Ovary (tissue), 7 donors: ENCODE measurements at regions not wholly inside any gene's neighbourhood (a gene's known extent, or its start where the extent isn't known, plus 50 kb on each side); places are given as distances from the start of the nearest gene placed in this dataset. TPM values are rescaled to one million over a fixed set of nuclear protein-coding genes. Genes with fewer than 3 reads are reported as not detected.

ENCODE experiments used
- DNase-seq, 5 donors: peaks; one replicate each; pipeline ENCODE4 v3.0.0-alpha.2; 2019 to 2020
- H3K27ac ChIP-seq, 2 donors: fragments of 200-600 bp; one replicate each; pipeline versions ENCODE4 v1.5.1 to v1.8.0; 2019 to 2022
- H3K27me3 ChIP-seq: fragments of 200-600 bp; one replicate; pipeline ENCODE4 v1.8.0; 2022
- H3K36me3 ChIP-seq: fragments of 200-600 bp; sonication (generic); one replicate; pipeline ENCODE4 v1.5.1; 2019
- H3K4me1 ChIP-seq: one replicate; pipeline ENCODE4 v1.8.1; 2013; ENCODE audit warnings: mild to moderate bottlenecking, moderate library complexity; ENCODE audit not compliant: insufficient read depth
- H3K4me3 ChIP-seq: fragments of 200-600 bp; sonication (generic); one replicate; pipeline ENCODE4 v1.5.1; 2017
- H3K9me3 ChIP-seq, 2 donors: fragments of 200-600 bp in 1 of 2; sonication (generic) in 1 of 2; one replicate each; pipeline versions ENCODE4 v1.5.1 to v1.8.1; 2013 to 2019; ENCODE audit warnings: mild to moderate bottlenecking in 1 of 2, moderate library complexity in 1 of 2
- EP300 ChIP-seq: sonication (generic); formaldehyde crosslinking; IDR thresholded peaks from one replicate; pipeline ENCODE4 v1.6.1; 2017; ENCODE audit warnings: antibody characterized with exemption
- POLR2A ChIP-seq: fragments of 450-650 bp; IDR thresholded peaks from one replicate; pipeline ENCODE4 v1.6.1; 2017; ENCODE audit warnings: antibody characterized with exemption, mild to moderate bottlenecking, moderate library complexity
- WGBS, 3 donors: extraction: QIAGEN DNeasy Blood & Tissue Kit in 1 of 3; methylation state at CpG; one replicate each; pipeline versions ENCODE4 v1.1.5 to v1.1.7; 2013 to 2017; 5-methylcytosine and 5-hydroxymethylcytosine counted together
- intact Hi-C, 4 donors: fragments of 100-400 bp; cut with DNase I; formaldehyde crosslinking; loops; one replicate each; pipeline versions ENCODE4 v1.11.0 to v1.15.1; 2022 to 2023
- small RNA-seq: library from RNA; depleted of rRNA; stranded (forward); fragments of <200 nt; gene quantifications from one replicate; pipeline ENCODE3, GENCODE V24; 2016
- TF ChIP-seq, protein P1 (sequence below), 3 donors: fragments of 450-650 bp in 2 of 3; fragments of 200-600 bp in 1 of 3; IDR thresholded peaks; one replicate each; pipeline versions ENCODE4 v1.5.1 to v1.8.0; 2016 to 2022; ENCODE audit warnings: antibody characterized with exemption in 3 of 3, mild to moderate bottlenecking in 1 of 3
- donor health status: DM: no; HTN: no; CAD: no; lungs with moderate emphysema.
- donor health status: DM: no; HTN: no; CAD: no.
- donor health status: Bipolar disorder and iron deficiency.
- donor health status: DM: no; HTN: no; CAD: no.
- donor health status: DM: yes; HTN: yes; CAD: no.

DNA sequence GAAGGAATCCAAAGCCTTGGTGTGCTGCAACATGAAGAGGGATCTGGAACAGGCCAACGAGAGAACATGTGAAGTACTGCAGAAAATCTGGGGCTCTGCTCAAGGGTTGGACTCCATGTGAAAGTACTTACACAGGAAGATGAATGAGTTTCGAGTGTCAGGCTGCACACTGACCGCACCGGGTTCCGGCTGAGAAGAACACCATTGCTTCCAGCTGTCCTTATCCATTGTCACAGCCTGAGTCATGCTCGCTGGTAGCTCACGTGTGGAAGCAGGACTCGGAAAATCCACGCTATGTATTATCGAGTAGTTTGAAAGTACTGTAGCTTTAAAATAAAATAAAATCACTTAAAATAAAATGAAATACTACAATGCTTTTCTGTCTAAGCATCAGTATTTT lies 50.4 kb upstream of the TBL1X start:
- WGBS, 3 donors, result 89 to 92% (median 89%) methylated on average over 10 of the region's 10 CpGs

More for the DNA sequence above, 50.4 kb upstream of the TBL1X start:
- H3K27ac ChIP-seq, result no peak overlapping the region
- no peaks in the 10 kb centered on the region for H3K9me3 ChIP-seq
- no peaks in the 10 kb centered on the region for H3K4me1 ChIP-seq
- H3K4me3 ChIP-seq, result no peak overlapping the region
- TF ChIP-seq EP300 (no peak), POLR2A (no peak)
- TF ChIP-seq, protein P1, sequence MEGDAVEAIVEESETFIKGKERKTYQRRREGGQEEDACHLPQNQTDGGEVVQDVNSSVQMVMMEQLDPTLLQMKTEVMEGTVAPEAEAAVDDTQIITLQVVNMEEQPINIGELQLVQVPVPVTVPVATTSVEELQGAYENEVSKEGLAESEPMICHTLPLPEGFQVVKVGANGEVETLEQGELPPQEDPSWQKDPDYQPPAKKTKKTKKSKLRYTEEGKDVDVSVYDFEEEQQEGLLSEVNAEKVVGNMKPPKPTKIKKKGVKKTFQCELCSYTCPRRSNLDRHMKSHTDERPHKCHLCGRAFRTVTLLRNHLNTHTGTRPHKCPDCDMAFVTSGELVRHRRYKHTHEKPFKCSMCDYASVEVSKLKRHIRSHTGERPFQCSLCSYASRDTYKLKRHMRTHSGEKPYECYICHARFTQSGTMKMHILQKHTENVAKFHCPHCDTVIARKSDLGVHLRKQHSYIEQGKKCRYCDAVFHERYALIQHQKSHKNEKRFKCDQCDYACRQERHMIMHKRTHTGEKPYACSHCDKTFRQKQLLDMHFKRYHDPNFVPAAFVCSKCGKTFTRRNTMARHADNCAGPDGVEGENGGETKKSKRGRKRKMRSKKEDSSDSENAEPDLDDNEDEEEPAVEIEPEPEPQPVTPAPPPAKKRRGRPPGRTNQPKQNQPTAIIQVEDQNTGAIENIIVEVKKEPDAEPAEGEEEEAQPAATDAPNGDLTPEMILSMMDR (IDR thresholded peaks at IDR 0.05), result no peak
- H3K36me3 ChIP-seq, result no peaks in the 10 kb centered on the region
- intact Hi-C loops, result no loop called here
- no peaks in the 10 kb centered on the region for H3K27me3 ChIP-seq
- DNase-seq, result no peak

Small RNA genes lying in the stretch of these regions (small RNA-seq; reads per million reads assigned to genes)
- not detected for gene AC119618.1
- not detected for gene RNA5SP499
